NCI-H1417 (cell line): ENCODE measurements at regions not wholly inside any gene's neighbourhood (a gene's known extent, or its start where the extent isn't known, plus 50 kb on each side); places are given as distances from the start of the nearest gene placed in this dataset.

Experiments used
- DNase-seq, 3 experiments: peaks; one replicate each; lab custom pipeline; 2025; lab: John Stamatoyannopoulos, UW

DNA sequence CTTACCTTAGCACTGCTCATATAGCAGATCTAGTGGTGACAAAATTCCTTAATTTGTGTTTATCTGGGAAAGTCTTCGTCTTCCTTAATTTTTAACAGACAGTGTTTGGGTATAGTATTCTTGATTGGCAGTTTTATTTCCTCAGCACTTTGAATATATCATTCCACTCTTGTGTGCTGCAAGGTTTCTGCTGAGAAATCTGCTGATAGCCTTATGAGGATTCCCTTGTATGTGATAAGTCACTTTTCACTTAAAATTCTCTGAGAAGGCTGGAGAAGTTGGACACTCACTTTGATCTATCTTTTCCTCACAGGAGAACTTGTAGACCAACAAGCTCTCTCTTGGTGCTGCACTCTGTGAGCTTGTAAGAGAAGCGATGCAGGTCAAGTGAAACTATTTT is 306.1 kb upstream of the RTL1 start:
- DNase-seq = peak in 2 of 3 experiments; percentile 9 to 23

- no peak for DNase-seq
Observed at GRCh38 chr14:101215266-101215665, 311.7 kb upstream of the RTL1 start.

DNA sequence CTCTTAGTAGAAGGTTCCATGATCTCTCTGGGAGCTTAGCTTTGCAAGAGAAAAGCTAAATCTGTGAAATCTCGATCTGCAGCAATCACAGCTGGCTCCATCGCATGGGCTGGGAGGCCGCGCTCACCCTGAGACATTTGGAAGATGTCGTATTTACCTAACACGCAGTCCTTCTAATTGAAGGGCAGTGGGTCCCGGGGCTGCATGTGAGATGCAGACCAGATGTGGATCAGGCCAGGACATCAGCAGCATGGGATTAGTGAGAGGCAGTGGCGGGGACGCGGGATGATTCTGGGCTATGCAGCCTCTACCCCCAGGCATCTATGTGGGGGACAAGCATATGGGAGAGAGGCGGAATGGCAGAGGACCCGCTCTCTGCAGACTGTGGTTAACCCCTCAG is 312.4 kb upstream of the RTL1 start:
- no peak for DNase-seq

- DNase-seq = no peak
Observed at GRCh38 chr14:101216366-101217079, 313.0 kb upstream of the RTL1 start.

GRCh38 chr14:101217080-101217463 is 313.6 kb upstream of the RTL1 start:
- no peak for DNase-seq

DNA sequence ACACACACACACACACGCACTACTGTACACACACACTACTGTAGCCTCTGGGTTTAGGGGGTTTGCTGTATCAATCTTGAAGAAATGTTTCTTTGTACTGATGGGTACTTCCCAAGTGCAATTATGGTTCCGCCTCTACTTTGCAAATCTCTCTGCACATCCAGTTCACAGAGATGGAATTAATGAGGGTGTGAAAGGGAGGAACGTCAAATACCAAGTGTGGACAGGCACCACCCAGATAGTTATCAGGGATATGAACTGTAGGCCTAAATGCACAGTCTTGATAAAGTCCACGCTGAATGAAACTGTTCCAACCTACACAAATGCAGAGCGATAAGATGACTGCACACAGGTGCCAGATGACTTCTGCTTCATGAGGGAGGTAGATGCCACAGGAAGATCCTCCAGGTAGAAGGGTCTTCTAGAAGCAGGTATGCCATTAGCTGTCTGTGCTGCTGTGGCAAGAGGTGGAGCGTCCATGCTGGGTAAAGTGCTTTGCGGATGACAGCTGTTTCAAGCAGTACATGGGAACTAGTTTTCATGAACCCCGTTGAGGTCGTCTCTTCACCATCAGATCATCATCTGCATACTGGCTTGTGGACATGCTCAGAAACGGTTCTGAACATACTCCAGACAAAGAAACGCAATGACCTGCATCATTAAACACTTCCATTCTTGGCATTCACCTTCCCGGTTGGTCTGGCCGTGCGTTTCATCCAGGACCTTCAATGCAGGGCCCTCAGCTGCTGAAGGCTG is 314.3 kb upstream of the RTL1 start:
- no peak for DNase-seq

- no peak for DNase-seq
Observed at GRCh38 chr14:101219896-101220703, 316.6 kb upstream of the RTL1 start.

DNA sequence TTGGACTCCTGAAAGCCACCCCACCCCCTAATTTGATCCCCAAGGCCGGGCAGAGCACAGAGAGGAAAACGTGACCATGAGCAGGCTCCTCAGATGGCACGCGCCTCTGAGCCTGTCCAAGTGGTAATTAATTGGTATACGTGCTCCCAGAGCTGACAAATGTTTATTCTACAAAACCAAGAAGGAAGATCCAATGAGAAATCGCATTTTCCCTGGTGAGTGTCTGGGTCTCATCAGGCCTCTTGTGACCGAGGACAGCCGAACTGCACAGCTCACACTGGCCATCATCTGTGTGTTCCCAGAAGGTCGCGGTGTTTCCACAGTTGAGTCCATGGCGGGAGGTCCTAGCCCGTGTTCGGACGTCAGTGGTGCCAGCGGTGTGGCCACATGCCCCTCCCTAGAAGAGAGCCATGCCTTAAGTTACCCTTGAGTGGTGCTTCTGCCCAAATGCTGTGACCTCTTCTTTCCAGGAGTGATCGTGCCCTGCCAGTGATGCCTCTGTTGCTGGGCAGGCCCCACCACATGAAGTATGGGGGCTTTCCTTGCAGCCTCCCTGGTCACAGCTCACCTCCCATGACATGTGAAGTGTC is 317.5 kb upstream of the RTL1 start:
- DNase-seq = no peak

- DNase-seq = no peak
Observed at GRCh38 chr14:101221549-101222160, 318.1 kb upstream of the RTL1 start.

DNA sequence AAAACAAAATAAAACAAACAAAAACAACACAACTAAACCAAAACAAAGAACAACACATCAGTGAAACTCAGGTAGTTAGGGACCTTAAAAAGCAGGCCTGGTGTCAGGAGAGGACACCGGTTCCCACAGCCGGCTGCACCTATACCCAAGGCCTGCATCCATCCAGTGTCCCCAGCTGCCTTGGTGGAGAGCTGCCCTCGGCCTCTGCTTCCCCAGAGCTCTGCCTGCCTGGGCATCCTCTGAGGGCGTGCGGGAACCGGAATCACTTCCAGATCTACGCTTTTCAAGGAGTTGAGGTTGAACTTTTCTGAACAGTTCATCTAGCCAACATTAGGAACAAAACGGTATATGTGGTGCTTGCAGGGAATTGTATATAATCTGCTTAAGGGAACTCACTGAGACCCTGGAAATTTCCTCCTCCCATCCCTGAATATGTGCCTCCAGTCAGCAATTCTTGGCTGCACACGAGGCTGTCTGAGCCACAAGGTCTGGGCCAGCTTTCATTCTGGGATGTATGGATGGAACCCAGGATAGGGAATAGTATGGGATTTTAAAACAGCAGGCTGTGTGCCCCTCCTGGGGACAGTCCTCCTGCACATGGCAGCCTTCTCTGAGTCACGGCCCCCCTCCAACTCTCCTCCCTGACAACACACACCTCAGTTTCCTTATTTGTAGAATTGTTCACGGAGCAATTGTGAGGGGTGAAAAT is 319.0 kb upstream of the RTL1 start:
- no peak for DNase-seq

GRCh38 chr14:101223127-101223526 is 319.6 kb upstream of the RTL1 start:
- peak in 1 of 3 experiments; percentile 25 for DNase-seq

- DNase-seq = no peak
Observed at GRCh38 chr14:101223561-101224162, 320.1 kb upstream of the RTL1 start.

DNA sequence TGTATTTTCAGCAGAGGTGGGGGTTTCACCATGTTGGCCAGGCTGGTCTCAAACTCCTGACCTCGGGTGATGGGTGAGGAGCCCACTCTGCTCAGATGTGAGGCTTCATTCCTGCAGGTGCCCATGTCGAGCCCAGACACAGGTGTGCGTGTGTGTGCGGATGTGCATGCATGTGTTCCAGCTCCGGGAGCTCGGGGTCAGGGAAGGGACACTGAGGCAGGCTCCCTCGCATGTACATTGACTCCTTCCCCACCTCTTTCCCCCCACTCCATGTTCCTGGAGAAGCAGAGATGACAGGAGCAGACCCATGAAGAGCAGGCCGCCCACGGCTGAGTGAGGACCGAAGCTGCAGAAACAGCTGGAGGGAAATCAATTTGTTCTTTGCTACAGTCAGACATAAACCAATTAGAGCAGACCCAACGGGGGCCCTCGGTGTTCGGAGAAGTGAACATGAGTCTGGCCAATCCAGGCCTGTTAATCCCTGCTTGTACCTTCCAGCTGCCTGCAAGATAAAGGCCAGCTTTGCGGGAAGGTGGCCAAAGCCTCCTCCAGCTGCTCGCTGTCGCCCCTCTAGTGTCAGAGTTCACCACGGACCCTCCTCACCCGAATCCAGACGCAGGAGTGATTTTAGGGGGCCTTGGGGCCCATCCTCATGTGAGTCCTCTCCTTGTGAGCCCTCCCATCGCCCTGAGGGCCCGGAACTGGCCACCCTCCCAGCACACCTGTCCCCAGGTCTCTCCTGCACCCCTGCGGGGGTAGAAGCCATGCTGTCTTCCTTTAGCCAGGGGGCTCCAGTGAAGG is 321.0 kb upstream of the RTL1 start:
- DNase-seq = no peak

DNA sequence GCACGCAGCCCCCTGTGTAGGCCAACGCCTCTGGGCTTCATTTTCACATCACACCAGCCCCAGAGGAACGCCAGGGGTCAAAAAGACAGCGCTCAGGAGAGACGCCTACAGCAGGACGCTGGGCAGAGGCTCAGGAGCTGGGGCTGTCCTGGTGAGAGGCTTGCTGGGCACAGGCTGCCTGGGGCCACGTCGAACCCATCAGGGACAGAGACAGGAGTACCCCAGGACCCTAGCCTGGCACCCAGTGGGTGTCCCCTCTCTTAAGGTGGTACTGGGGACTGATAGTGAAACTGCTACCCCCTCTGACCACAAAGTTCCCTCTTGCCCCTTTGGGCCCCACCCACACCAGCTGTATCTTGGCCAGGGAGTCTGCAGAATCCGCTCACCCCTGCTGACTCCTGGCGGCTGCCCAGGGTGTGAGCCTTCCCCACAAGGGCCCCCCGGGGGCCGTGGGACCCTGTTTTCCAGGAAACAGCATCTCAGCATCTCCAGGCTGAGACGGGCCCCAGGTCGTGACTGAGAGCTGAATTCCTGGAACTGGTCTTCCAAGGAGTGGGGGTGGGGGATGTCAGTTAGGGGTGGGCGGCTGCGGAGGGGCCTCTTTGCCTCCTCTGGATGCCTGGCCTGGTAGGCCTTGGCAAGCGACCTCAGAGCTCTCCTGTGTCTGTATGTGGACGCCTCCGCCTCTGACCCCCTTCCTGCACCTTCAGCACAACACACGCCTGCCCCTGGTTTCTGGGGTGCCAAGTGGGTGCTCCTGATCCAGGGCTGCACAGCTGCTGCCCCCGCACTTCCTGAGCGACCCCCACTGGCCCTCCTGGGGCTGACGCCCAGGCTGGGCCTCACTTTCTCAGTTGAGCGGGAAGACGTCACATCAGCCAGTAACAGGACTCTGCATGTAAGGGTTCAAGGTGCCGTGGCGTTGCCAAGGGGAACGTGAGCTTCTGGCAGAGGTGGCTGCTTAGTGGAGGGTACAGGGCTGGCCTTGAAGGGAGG is 321.9 kb upstream of the RTL1 start:
- DNase-seq = peak in 1 of 3 experiments; percentile 13

- no peak for DNase-seq
Observed at GRCh38 chr14:101226265-101226602, 322.7 kb upstream of the RTL1 start.

GRCh38 chr14:101226603-101227425 is 323.3 kb upstream of the RTL1 start:
- DNase-seq = no peak

GRCh38 chr14:101227611-101228594 is 324.4 kb upstream of the RTL1 start:
- DNase-seq = no peak
